ENCODE measurements at regions not wholly inside any gene's neighbourhood (a gene's known extent, or its start where the extent isn't known, plus 50 kb on each side); places are given as distances from the start of the nearest gene placed in this dataset.

- H3K27ac ChIP-seq = no peak overlapping the region
- TF ChIP-seq ZFX (IDR thresholded peaks at IDR 0.05; ENCODE audit: borderline replicate concordance) (no peak), CTCF (IDR thresholded peaks at IDR 0.05) (no peak)
These were observed 73.7 kb downstream of the MINAR2 start for GRCh38 chr5:129821477-129822131.

- TF ChIP-seq CTCF (IDR thresholded peaks at IDR 0.05) = no peak
- no peak for TF ChIP-seq ZFX (IDR thresholded peaks at IDR 0.05; ENCODE audit: borderline replicate concordance)
- H3K27ac ChIP-seq = no peak overlapping the region
These were observed 74.0 kb upstream of the CHSY3 start for GRCh38 chr5:129830288-129830687.

- no peak overlapping the region for H3K27ac ChIP-seq
- TF ChIP-seq ZFX (IDR thresholded peaks at IDR 0.05; ENCODE audit: borderline replicate concordance) (no peak), CTCF (IDR thresholded peaks at IDR 0.05) (no peak)
These were observed 67.9 kb upstream of the CHSY3 start for GRCh38 chr5:129836321-129836720.

- H3K27ac ChIP-seq = no peak overlapping the region
- TF ChIP-seq CTCF (IDR thresholded peaks at IDR 0.05) = no peak
These were observed 59.5 kb upstream of the CHSY3 start for GRCh38 chr5:129844764-129845163.

- TF ChIP-seq ZFX (IDR thresholded peaks at IDR 0.05; ENCODE audit: borderline replicate concordance) = no peak
- peak; percentile 98 for TF ChIP-seq CTCF (IDR thresholded peaks at IDR 0.05)
- H3K27ac ChIP-seq = no peak overlapping the region
These were observed 51.4 kb upstream of the CHSY3 start for GRCh38 chr5:129852747-129853352.

GRCh38 chr5:129853588-129853987 lies 50.7 kb upstream of the CHSY3 start:
- no peak overlapping the region for H3K27ac ChIP-seq
- TF ChIP-seq CTCF (IDR thresholded peaks at IDR 0.05) = no peak
- TF ChIP-seq ZFX (IDR thresholded peaks at IDR 0.05; ENCODE audit: borderline replicate concordance) = no peak

All from 22Rv1 (cell line).